ENCODE measurements at regions not wholly inside any gene's neighbourhood (a gene's known extent, or its start where the extent isn't known, plus 50 kb on each side); places are given as distances from the start of the nearest gene placed in this dataset.

DNA sequence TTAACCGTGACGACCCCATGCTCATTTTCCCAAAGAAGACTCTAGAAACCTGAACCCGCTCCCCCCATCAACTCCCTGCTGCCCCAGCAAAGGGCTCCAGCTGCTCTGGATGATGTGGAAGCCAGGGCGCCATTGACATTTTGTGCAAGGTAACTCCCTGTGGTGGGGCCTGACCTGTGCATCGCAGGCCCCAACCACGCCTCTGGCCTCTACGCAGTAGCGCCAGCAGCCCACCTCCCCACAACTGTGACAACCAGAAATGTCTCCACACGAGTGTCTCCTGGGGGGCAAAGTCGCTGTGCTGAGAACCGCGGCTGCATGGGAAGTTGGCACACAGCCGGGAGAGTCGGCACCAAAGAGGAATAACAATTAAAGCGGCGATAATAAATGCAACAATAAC lies 86.9 kb upstream of the PRR5 start:
- 93% methylated on average over 16 of the region's 16 CpGs for WGBS, 2 donors
- Histone ChIP-seq H3K27ac (no peak overlapping the region), H3K4me3 (no peak overlapping the region), H3K9me3 (peaks cover 0 to 23% (median 15%) of the 10 kb centered on the region in 4 donors), H3K36me3 (no peaks in the 10 kb centered on the region), H3K4me1 (peaks cover 0 to 3% (median 1%) of the 10 kb centered on the region in 4 donors), H3K27me3 (peaks cover 0 to 26% (median 6%) of the 10 kb centered on the region in 3 donors)
- intact Hi-C loops (cut with DNase I), result no loop called here
- DNase-seq, result no peak
- no peak for TF ChIP-seq POLR2A (IDR thresholded peaks at IDR 0.05)
- TF ChIP-seq, protein P1, sequence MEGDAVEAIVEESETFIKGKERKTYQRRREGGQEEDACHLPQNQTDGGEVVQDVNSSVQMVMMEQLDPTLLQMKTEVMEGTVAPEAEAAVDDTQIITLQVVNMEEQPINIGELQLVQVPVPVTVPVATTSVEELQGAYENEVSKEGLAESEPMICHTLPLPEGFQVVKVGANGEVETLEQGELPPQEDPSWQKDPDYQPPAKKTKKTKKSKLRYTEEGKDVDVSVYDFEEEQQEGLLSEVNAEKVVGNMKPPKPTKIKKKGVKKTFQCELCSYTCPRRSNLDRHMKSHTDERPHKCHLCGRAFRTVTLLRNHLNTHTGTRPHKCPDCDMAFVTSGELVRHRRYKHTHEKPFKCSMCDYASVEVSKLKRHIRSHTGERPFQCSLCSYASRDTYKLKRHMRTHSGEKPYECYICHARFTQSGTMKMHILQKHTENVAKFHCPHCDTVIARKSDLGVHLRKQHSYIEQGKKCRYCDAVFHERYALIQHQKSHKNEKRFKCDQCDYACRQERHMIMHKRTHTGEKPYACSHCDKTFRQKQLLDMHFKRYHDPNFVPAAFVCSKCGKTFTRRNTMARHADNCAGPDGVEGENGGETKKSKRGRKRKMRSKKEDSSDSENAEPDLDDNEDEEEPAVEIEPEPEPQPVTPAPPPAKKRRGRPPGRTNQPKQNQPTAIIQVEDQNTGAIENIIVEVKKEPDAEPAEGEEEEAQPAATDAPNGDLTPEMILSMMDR (IDR thresholded peaks at IDR 0.05), result no peak
- no peak for TF ChIP-seq EP300 (IDR thresholded peaks at IDR 0.05)
- TF ChIP-seq POLR2AphosphoS5 (IDR thresholded peaks at IDR 0.05), result no peak

DNA sequence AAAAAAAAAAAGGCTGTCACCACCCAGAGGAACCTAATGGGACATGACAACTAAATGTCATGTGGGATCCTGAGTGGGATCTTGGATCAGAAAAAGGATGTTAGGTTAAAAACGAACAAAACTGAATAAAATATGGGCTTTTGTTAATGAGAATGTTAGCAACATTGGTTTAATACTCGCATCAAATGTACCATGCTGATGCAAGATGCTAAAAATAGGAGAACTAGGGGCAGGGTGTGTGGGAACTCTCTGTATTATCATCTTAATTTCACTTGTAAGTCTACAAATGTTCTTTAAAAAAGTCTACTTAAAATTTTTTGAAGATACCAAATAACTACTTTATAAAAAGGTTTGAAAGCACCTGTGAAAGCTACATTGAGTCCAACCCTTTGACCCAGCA lies 88.8 kb upstream of the PRR5 start:
- WGBS, 2 donors, result 70 to 79% methylated on average over 2 of the region's 2 CpGs
- no peak overlapping the region for H3K27ac ChIP-seq
- H3K27me3 ChIP-seq, result peaks cover 0 to 6% (median 1%) of the 10 kb centered on the region in 3 donors
- no peak overlapping the region for H3K4me3 ChIP-seq
- peaks cover 0 to 23% (median 15%) of the 10 kb centered on the region in 4 donors for H3K9me3 ChIP-seq
- no peak for DNase-seq
- no peaks in the 10 kb centered on the region for H3K36me3 ChIP-seq
- no peaks in the 10 kb centered on the region for H3K4me1 ChIP-seq
- TF ChIP-seq, protein P1 (IDR thresholded peaks at IDR 0.05), result no peak
- no peak for TF ChIP-seq EP300 (IDR thresholded peaks at IDR 0.05)
- TF ChIP-seq POLR2A (IDR thresholded peaks at IDR 0.05), result no peak
- no peak for TF ChIP-seq POLR2AphosphoS5 (IDR thresholded peaks at IDR 0.05)
- intact Hi-C loops (cut with DNase I), result no loop called here

DNA sequence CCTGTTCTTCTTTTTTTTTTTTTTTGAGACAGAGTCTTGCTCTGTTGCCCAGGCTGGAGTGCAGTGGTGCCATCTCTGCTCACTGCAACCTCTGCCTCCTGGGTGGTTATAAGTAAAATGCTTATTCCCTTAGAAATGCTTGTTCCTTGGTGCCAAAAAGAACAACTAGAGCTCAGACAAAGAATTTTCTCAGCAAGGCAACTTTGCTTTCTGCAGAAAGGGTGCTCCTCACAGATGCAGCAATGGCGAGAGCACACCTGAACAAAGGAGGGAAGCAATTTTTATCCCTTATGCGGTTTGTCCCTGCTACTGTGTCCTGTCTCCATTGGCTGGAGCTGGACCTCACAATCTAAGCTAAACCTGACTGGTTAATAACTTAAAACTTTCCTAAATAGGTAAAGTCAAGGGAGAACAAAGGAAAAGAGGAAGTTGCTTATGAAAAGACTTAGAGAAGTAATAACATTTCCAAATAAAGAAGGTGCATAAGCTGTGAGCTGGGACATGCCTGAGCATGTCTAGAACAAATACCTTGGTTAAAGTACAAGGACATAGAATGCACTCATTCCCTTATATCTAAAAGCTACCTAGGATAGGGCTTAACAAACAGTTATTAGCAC lies 90.0 kb upstream of the PRR5 start:
- TF ChIP-seq EP300 (IDR thresholded peaks at IDR 0.05) (no peak), POLR2AphosphoS5 (IDR thresholded peaks at IDR 0.05) (no peak), POLR2A (IDR thresholded peaks at IDR 0.05) (no peak)
- TF ChIP-seq, protein P1 (IDR thresholded peaks at IDR 0.05), result no peak
- peaks cover 0 to 23% (median 15%) of the 10 kb centered on the region in 4 donors for H3K9me3 ChIP-seq
- no peaks in the 10 kb centered on the region for H3K4me1 ChIP-seq
- intact Hi-C loops (cut with DNase I), result no loop called here
- DNase-seq, result no peak
- H3K27me3 ChIP-seq, result no peaks in the 10 kb centered on the region
- H3K36me3 ChIP-seq, result no peaks in the 10 kb centered on the region
- no peak overlapping the region for H3K4me3 ChIP-seq
- H3K27ac ChIP-seq, result no peak overlapping the region
- WGBS, 2 donors, result 86 to 90% methylated on average over 2 of the region's 2 CpGs

DNA sequence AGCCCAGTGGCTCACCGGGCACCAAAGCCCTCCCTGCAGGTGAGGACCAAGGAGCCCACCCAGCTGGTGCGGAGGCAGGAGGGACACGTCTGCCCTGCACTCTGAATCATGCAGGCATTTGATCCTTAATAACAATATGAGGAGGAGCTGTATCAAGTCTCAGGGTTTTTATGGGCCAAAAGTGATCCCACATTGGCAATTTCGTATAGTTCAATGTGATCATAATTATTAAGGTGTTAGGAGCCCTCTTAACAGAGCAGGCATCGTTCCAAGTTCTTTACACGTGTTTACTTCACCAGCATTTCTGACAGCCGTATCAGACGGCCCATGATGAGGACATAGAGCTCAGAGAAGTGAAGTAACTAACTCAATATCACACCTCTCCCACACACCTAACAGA lies 91.9 kb upstream of the PRR5 start:
- H3K4me1 ChIP-seq, result no peaks in the 10 kb centered on the region
- H3K4me3 ChIP-seq, result no peak overlapping the region
- H3K27ac ChIP-seq, result no peak overlapping the region
- TF ChIP-seq, protein P1 (IDR thresholded peaks at IDR 0.05), result no peak
- TF ChIP-seq POLR2AphosphoS5 (IDR thresholded peaks at IDR 0.05) (no peak), POLR2A (IDR thresholded peaks at IDR 0.05) (no peak), EP300 (IDR thresholded peaks at IDR 0.05) (no peak)
- no peaks in the 10 kb centered on the region for H3K36me3 ChIP-seq
- 83 to 88% methylated on average over 8 of the region's 8 CpGs for WGBS, 2 donors
- intact Hi-C loops (cut with DNase I), result no loop called here
- no peak for DNase-seq
- H3K9me3 ChIP-seq, result peaks cover 0 to 23% (median 15%) of the 10 kb centered on the region in 4 donors
- peaks cover 0 to 8% (median 0%) of the 10 kb centered on the region in 3 donors for H3K27me3 ChIP-seq
